ENCODE measurements at regions not wholly inside any gene's neighbourhood (a gene's known extent, or its start where the extent isn't known, plus 50 kb on each side); places are given as distances from the start of the nearest gene placed in this dataset.

- Histone ChIP-seq H3K18ac (ENCODE audit: extremely low read depth, low read length) (no peak overlapping the region), H3K56ac (replicated peaks; ENCODE audit: insufficient read length, low read depth, low read length) (no peak overlapping the region), H3K9me3 (ENCODE audit: insufficient read depth in 2 of 2, low read depth in 1 of 2, low read length in 1 of 2) (no peaks in the 10 kb centered on the region), H3K9ac (replicated peaks in 1 of 4; ENCODE audit: extremely low read depth in 1 of 4, low read depth in 3 of 4, low read length in 3 of 4) (no peak overlapping the region), H3K4ac (replicated peaks; ENCODE audit: insufficient read length, low read depth, low read length) (no peak overlapping the region), H2AK5ac (ENCODE audit: low read depth, low read length) (no peak overlapping the region), H2BK12ac (ENCODE audit: low read depth, low read length) (no peak overlapping the region), H3K79me1 (ENCODE audit: low read depth, low read length) (no peaks in the 10 kb centered on the region), H2BK5ac (ENCODE audit: low read depth, low read length) (no peak overlapping the region), H2BK15ac (ENCODE audit: low read length) (no peak overlapping the region), H2BK120ac (replicated peaks; ENCODE audit: low read depth, low read length) (no peak overlapping the region), H3K14ac (ENCODE audit: insufficient read length) (no peak overlapping the region), H3K4me3 (ENCODE audit: extremely low read depth in 1 of 4, insufficient read depth in 2 of 4, low read depth in 3 of 4, low read length in 4 of 4) (no peak overlapping the region), H3K27ac (ENCODE audit: low read depth, low read length) (no peak overlapping the region), H4K20me1 (replicated peaks in 1 of 2; ENCODE audit: control insufficient read depth in 1 of 2, insufficient read depth in 2 of 2, low read length in 2 of 2) (peaks cover 0 to 3% of the 10 kb centered on the region in 2 experiments), H3K27me3 (replicated peaks in 1 of 4; ENCODE audit: control insufficient read depth in 3 of 4, extremely low read depth in 1 of 4, insufficient read depth in 3 of 4, low read length in 3 of 4) (no peaks in the 10 kb centered on the region), H4K5ac (ENCODE audit: insufficient read length, low read depth, low read length) (no peak overlapping the region), H2AFZ (ENCODE audit: low read length) (no peak overlapping the region), H4K91ac (replicated peaks; ENCODE audit: insufficient read length, low read length) (no peak overlapping the region), H2BK20ac (ENCODE audit: low read length) (no peak overlapping the region), H3K4me1 (replicated peaks in 1 of 4; ENCODE audit: control insufficient read depth in 3 of 4, insufficient read depth in 4 of 4, low read length in 3 of 4) (no peaks in the 10 kb centered on the region), H4K8ac (ENCODE audit: extremely low read depth, insufficient read depth, low read length) (no peak overlapping the region), H3K23ac (ENCODE audit: insufficient read length) (no peak overlapping the region), H3K79me2 (ENCODE audit: control insufficient read depth in 1 of 2, insufficient read depth in 2 of 2, low read length in 2 of 2) (no peaks in the 10 kb centered on the region), H3K23me2 (ENCODE audit: low read depth, low read length) (no peaks in the 10 kb centered on the region), H3K4me2 (ENCODE audit: insufficient read depth in 1 of 2, low read depth in 2 of 2, low read length in 2 of 2) (no peak overlapping the region), H3K36me3 (ENCODE audit: control insufficient read depth in 2 of 4, insufficient read depth in 4 of 4, low read length in 3 of 4) (no peaks in the 10 kb centered on the region)
- FAIRE-seq, result no peak
- WGBS, 2 experiments (ENCODE audit: extremely low coverage in 1 of 2, insufficient coverage in 1 of 2, insufficient read length in 1 of 2, insufficient replicate concordance in 2 of 2, low coverage in 1 of 2, low lambda C conversion rate in 2 of 2, missing lambda C conversion rate in 1 of 2), result 82% methylated on average over 5 of the region's 5 CpGs; no CpG with 5 or more reads in 1 of the 2 experiments
- DNase-seq (ENCODE audit: low read depth in 1 of 2, low spot score in 2 of 2), result no peak
- CTCF ChIA-PET (ENCODE audit: partially characterized antibody), result interaction anchor here (0.6 to 3.3 kb wide), 29 partner anchors 8 to 289 kb away, joined by 3 to 27 read pairs (median 5); no protein-coding TSS in a partner anchor
- POLR2A ChIA-PET (ENCODE audit: partially characterized antibody), result interaction anchor here (0.6 kb wide), 1 partner anchor 1463 kb away, joined by 3 read pairs; no protein-coding TSS in a partner anchor
- TF ChIP-seq EP300 (IDR thresholded peaks at IDR 0.05; ENCODE audit: borderline replicate concordance in 1 of 2, low read depth in 2 of 2, low read length in 2 of 2), result no peak
- no peak for TF ChIP-seq ASH2L (IDR thresholded peaks at IDR 0.05; ENCODE audit: low read length)
- TF ChIP-seq, protein P1, sequence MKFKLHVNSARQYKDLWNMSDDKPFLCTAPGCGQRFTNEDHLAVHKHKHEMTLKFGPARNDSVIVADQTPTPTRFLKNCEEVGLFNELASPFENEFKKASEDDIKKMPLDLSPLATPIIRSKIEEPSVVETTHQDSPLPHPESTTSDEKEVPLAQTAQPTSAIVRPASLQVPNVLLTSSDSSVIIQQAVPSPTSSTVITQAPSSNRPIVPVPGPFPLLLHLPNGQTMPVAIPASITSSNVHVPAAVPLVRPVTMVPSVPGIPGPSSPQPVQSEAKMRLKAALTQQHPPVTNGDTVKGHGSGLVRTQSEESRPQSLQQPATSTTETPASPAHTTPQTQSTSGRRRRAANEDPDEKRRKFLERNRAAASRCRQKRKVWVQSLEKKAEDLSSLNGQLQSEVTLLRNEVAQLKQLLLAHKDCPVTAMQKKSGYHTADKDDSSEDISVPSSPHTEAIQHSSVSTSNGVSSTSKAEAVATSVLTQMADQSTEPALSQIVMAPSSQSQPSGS (IDR thresholded peaks at IDR 0.05; ENCODE audit: low read length), result no peak
- no peak for TF ChIP-seq CHD2 (IDR thresholded peaks at IDR 0.05; ENCODE audit: low read length)
- no peak for TF ChIP-seq SP2 (IDR thresholded peaks at IDR 0.05; ENCODE audit: low read length)
- no peak for TF ChIP-seq TAF1 (IDR thresholded peaks at IDR 0.05; ENCODE audit: low read depth, low read length)
- no peak for TF ChIP-seq RNF2 (IDR thresholded peaks at IDR 0.05; ENCODE audit: borderline replicate concordance, low read depth, low read length, missing control alignments, poor library complexity, severe bottlenecking)
- TF ChIP-seq CEBPB (IDR thresholded peaks at IDR 0.05; ENCODE audit: low read depth, low read length), result no peak
- no peak for TF ChIP-seq RFX5 (IDR thresholded peaks at IDR 0.05; ENCODE audit: borderline replicate concordance, low read depth, low read length)
- no peak for TF ChIP-seq SRF (IDR thresholded peaks at IDR 0.05; ENCODE audit: low read depth, low read length)
- TF ChIP-seq CREB1 (IDR thresholded peaks at IDR 0.05), result no peak
- TF ChIP-seq CBX5 (IDR thresholded peaks at IDR 0.05; ENCODE audit: low read depth, low read length), result no peak
- TF ChIP-seq JUND (IDR thresholded peaks at IDR 0.05; ENCODE audit: low read length), result no peak
- TF ChIP-seq RBBP5 (IDR thresholded peaks at IDR 0.05; ENCODE audit: borderline replicate concordance, low read depth, low read length), result no peak
Observed at GRCh38 chr2:65710356-65710755, 278.0 kb upstream of the SPRED2 start.
